Caco-2 (cell line): ENCODE measurements at regions not wholly inside any gene's neighbourhood (a gene's known extent, or its start where the extent isn't known, plus 50 kb on each side); places are given as distances from the start of the nearest gene placed in this dataset.

Source experiments
- BruUV-seq: library from RNA; stranded (reverse); fragments of 400-500 nt; replicated peaks from 2 replicates; lab custom pipeline; 2021; lab: Mats Ljungman, UMichigan
- CTCF ChIA-PET: fragments of 300-600 bp; sonication (Branson Sonifier 250); formaldehyde crosslinking; loops from one replicate; lab custom pipeline; 2022; ENCODE audit warnings: antibody characterized with exemption; lab: Charles Lee
- POLR2A ChIA-PET: fragments of 300-600 bp; sonication (Branson Sonifier 250); formaldehyde crosslinking; loops from one replicate; lab custom pipeline; 2022; ENCODE audit warnings: antibody characterized with exemption; lab: Charles Lee
- DNase-seq, 2 experiments: peaks; one replicate each; pipeline versions ENCODE4 v3.0.0 to v3.0.0-alpha.2; 2020 to 2022
- H3K27me3 ChIP-seq: replicated peaks from 2 replicates; pipeline ENCODE4 v1.6.0; 2011; ENCODE audit warnings: low read length; ENCODE audit not compliant: control insufficient read depth, insufficient read depth
- H3K36me3 ChIP-seq: 2 replicates; pipeline ENCODE4 v1.5.1; 2011; ENCODE audit warnings: low read length; ENCODE audit not compliant: control insufficient read depth, insufficient read depth
- H3K4me1 ChIP-seq: fragments of 250-450 bp; sonication (Bioruptor Pico); 2 replicates; pipeline ENCODE4 v1.5.1; 2020; ENCODE audit warnings: mild to moderate bottlenecking
- H3K4me3 ChIP-seq: 2 replicates; pipeline ENCODE4 v1.5.1; 2011; ENCODE audit warnings: low read depth, mild to moderate bottlenecking, control low read depth, low read length
- H3K9me3 ChIP-seq: fragments of 250-450 bp; sonication (Bioruptor Pico); 2 replicates; pipeline ENCODE4 v1.5.1; 2020; ENCODE audit warnings: mild to moderate bottlenecking, moderate library complexity
- H3K27ac Mint-ChIP-seq: one replicate; pipeline ENCODE4 v1.8.0; 2022; ENCODE audit warnings: mixed read lengths; ENCODE audit not compliant: unreplicated experiment
- H3K27me3 Mint-ChIP-seq: one replicate; pipeline ENCODE4 v1.8.0; 2022; ENCODE audit warnings: mixed read lengths; ENCODE audit not compliant: insufficient read depth, unreplicated experiment
- H3K36me3 Mint-ChIP-seq: one replicate; pipeline ENCODE4 v1.8.0; 2022; ENCODE audit warnings: mild to moderate bottlenecking, mixed read lengths; ENCODE audit not compliant: insufficient read depth, unreplicated experiment
- H3K4me1 Mint-ChIP-seq: one replicate; pipeline ENCODE4 v1.8.0; 2022; ENCODE audit warnings: low read depth, mixed read lengths; ENCODE audit not compliant: unreplicated experiment
- H3K4me3 Mint-ChIP-seq: one replicate; pipeline ENCODE4 v1.8.0; 2022; ENCODE audit warnings: mild to moderate bottlenecking, moderate library complexity, mixed read lengths; ENCODE audit not compliant: unreplicated experiment
- H3K9me3 Mint-ChIP-seq: one replicate; pipeline ENCODE4 v1.8.0; 2022; ENCODE audit warnings: mixed read lengths; ENCODE audit not compliant: unreplicated experiment
- intact Hi-C: fragments of 100-400 bp; cut with micrococcal nuclease; formaldehyde crosslinking; loops from one replicate; pipeline ENCODE4 v1.10.0; 2022; ENCODE audit not compliant: unreplicated experiment
- TF ChIP-seq, protein P1 (sequence below), 2 experiments: fragments of 200-600 bp in 1 of 2; IDR thresholded peaks; 1 replicate in 1 of 2; 2 replicates in 1 of 2; pipeline versions ENCODE4 v1.5.1 to v1.8.0; 2011 to 2022; ENCODE audit warnings: antibody characterized with exemption in 1 of 2, control low read depth in 1 of 2, inconsistent platforms in 1 of 2, low read depth in 1 of 2, low read length in 1 of 2, mild to moderate bottlenecking in 1 of 2, moderate library complexity in 1 of 2; ENCODE audit not compliant: insufficient read depth in 1 of 2, severe bottlenecking in 1 of 2, unreplicated experiment in 1 of 2

DNA sequence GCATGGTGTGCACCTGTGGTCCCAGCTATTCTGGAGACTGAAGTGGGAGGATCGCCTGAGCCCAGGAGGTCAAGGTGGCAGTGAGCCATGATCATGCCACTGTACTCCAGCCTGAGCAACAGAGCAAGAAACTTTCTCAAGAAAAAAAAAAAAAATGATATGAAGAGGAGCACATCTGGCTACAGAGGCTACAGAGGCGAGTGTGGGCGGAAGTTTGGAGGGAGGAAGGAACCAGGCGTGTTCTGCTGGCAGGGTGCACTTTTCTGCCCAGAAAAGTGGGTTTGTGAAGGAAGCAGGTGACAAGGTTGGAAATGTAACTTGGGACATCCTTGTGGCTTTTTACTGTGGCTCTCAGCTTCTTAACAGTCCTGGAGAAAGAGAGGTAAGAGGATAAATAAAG lies 96.7 kb downstream of the SNX5 start:
- no peaks in the 10 kb centered on the region for H3K27me3 ChIP-seq
- CTCF ChIA-PET, result no interaction called here
- no peaks in the 10 kb centered on the region for H3K36me3 ChIP-seq
- H3K9me3 Mint-ChIP-seq, result no peaks in the 10 kb centered on the region
- no TSS peak for BruUV-seq
- no peak overlapping the region for H3K27ac Mint-ChIP-seq
- TF ChIP-seq, protein P1, sequence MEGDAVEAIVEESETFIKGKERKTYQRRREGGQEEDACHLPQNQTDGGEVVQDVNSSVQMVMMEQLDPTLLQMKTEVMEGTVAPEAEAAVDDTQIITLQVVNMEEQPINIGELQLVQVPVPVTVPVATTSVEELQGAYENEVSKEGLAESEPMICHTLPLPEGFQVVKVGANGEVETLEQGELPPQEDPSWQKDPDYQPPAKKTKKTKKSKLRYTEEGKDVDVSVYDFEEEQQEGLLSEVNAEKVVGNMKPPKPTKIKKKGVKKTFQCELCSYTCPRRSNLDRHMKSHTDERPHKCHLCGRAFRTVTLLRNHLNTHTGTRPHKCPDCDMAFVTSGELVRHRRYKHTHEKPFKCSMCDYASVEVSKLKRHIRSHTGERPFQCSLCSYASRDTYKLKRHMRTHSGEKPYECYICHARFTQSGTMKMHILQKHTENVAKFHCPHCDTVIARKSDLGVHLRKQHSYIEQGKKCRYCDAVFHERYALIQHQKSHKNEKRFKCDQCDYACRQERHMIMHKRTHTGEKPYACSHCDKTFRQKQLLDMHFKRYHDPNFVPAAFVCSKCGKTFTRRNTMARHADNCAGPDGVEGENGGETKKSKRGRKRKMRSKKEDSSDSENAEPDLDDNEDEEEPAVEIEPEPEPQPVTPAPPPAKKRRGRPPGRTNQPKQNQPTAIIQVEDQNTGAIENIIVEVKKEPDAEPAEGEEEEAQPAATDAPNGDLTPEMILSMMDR (IDR thresholded peaks at IDR 0.05; ENCODE audit: insufficient read depth in 1 of 2, low read depth in 1 of 2, low read length in 1 of 2, severe bottlenecking in 1 of 2, unreplicated experiment in 1 of 2), result no peak
- peaks cover 23% of the 10 kb centered on the region for H3K4me1 Mint-ChIP-seq
- H3K4me3 ChIP-seq, result no peak overlapping the region
- intact Hi-C loops, result no loop called here
- no peak overlapping the region for H3K4me3 Mint-ChIP-seq
- no peaks in the 10 kb centered on the region for H3K9me3 ChIP-seq
- no peaks in the 10 kb centered on the region for H3K27me3 Mint-ChIP-seq
- H3K4me1 ChIP-seq, result peaks cover 30% of the 10 kb centered on the region
- POLR2A ChIA-PET, result no interaction called here
- DNase-seq, result no peak
- H3K36me3 Mint-ChIP-seq, result no peaks in the 10 kb centered on the region

GRCh38 chr20:17871181-17871580 lies 97.4 kb downstream of the SNX5 start:
- H3K4me3 ChIP-seq, result no peak overlapping the region
- no peak for DNase-seq
- no peak overlapping the region for H3K27ac Mint-ChIP-seq
- no peaks in the 10 kb centered on the region for H3K9me3 Mint-ChIP-seq
- no peaks in the 10 kb centered on the region for H3K9me3 ChIP-seq
- no TSS peak for BruUV-seq
- intact Hi-C loops, result no loop called here
- H3K4me1 ChIP-seq, result peaks cover 23% of the 10 kb centered on the region
- TF ChIP-seq, protein P1 (IDR thresholded peaks at IDR 0.05; ENCODE audit: insufficient read depth in 1 of 2, low read depth in 1 of 2, low read length in 1 of 2, severe bottlenecking in 1 of 2, unreplicated experiment in 1 of 2), result no peak
- H3K4me3 Mint-ChIP-seq, result no peak overlapping the region
- POLR2A ChIA-PET, result no interaction called here
- H3K27me3 Mint-ChIP-seq, result no peaks in the 10 kb centered on the region
- no peaks in the 10 kb centered on the region for H3K36me3 ChIP-seq
- CTCF ChIA-PET, result no interaction called here
- no peaks in the 10 kb centered on the region for H3K27me3 ChIP-seq
- peaks cover 18% of the 10 kb centered on the region for H3K4me1 Mint-ChIP-seq
- H3K36me3 Mint-ChIP-seq, result no peaks in the 10 kb centered on the region

DNA sequence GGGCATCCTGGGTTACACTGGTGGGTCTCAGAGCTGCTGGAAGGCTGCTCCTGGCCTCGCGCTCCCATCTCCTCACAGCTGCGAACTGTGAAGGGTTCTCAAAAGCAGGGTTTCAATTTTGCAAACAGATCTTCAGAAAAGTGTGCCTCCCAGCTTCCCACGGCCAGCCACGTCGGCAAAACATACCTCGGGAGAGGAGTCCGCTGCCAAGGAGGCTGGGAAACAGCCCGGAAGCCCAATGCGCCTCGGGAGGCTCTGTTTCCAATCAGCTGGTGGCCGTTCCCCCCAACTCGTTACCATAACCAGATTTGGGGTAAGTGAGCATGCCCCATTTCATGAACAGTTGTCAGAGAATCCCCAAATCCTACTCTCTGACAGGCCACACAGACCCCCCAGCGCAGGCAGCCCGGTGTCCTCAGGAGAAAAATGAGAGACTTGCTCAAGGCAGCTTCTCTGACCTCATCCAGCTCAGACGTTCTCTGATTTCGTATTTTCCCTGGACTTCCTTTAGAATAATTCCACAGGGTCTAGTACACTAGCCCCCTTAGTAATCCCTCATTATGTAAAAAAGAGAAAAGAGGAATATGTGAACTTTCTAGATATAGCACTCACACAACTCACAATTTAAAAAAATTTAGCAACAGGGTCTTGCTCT lies 98.4 kb downstream of the SNX5 start:
- H3K4me1 Mint-ChIP-seq, result peaks cover 14% of the 10 kb centered on the region
- H3K4me3 Mint-ChIP-seq, result no peak overlapping the region
- Histone ChIP-seq H3K36me3 (no peaks in the 10 kb centered on the region), H3K9me3 (no peaks in the 10 kb centered on the region), H3K4me1 (peaks cover 14% of the 10 kb centered on the region), H3K4me3 (no peak overlapping the region), H3K27me3 (no peaks in the 10 kb centered on the region)
- ChIA-PET POLR2A (no interaction called here), CTCF (interaction anchor here (1.1 kb wide), 1 partner anchor 69 kb away, joined by 3 read pairs; no protein-coding TSS in a partner anchor)
- TF ChIP-seq, protein P1 (IDR thresholded peaks at IDR 0.05; ENCODE audit: insufficient read depth in 1 of 2, low read depth in 1 of 2, low read length in 1 of 2, severe bottlenecking in 1 of 2, unreplicated experiment in 1 of 2), result no peak
- intact Hi-C loops, result no loop called here
- H3K27me3 Mint-ChIP-seq, result no peaks in the 10 kb centered on the region
- BruUV-seq, result no TSS peak
- no peak for DNase-seq
- H3K36me3 Mint-ChIP-seq, result no peaks in the 10 kb centered on the region
- H3K27ac Mint-ChIP-seq, result no peak overlapping the region
- H3K9me3 Mint-ChIP-seq, result no peaks in the 10 kb centered on the region
